Sigmoid colon (tissue), 4 donors: ENCODE measurements at regions not wholly inside any gene's neighbourhood (a gene's known extent, or its start where the extent isn't known, plus 50 kb on each side); places are given as distances from the start of the nearest gene placed in this dataset.

Experiments
- CTCF ChIP-seq, 4 experiments: fragments of 450-650 bp in 3 of 4; fragments of 200-600 bp in 1 of 4; IDR thresholded peaks; one replicate each; pipeline ENCODE4 v1.5.1; 2016 to 2019; ENCODE audit warnings: antibody characterized with exemption in 4 of 4, mild to moderate bottlenecking in 3 of 4, moderate library complexity in 2 of 4
- EP300 ChIP-seq, 4 donors: sonication (generic); formaldehyde crosslinking; IDR thresholded peaks; one replicate each; pipeline ENCODE4 v1.6.1; 2017; ENCODE audit warnings: antibody characterized with exemption in 4 of 4
- POLR2A ChIP-seq, 2 donors: fragments of 450-650 bp; IDR thresholded peaks; one replicate each; pipeline ENCODE4 v1.6.1; 2016; ENCODE audit warnings: antibody characterized with exemption in 2 of 2, mild to moderate bottlenecking in 2 of 2, moderate library complexity in 2 of 2

GRCh38 chr10:130859427-130859826 lies 452.1 kb downstream of the TCERG1L start:
- no peak for TF ChIP-seq CTCF (IDR thresholded peaks at IDR 0.05)
- TF ChIP-seq EP300 (IDR thresholded peaks at IDR 0.05): no peak
- TF ChIP-seq POLR2A (IDR thresholded peaks at IDR 0.05): no peak
